Stimulated activated CD4-positive, alpha-beta T cell treated with anti-CD3 and anti-CD28 coated beads, TNF-alpha, amount 100 ng/mL, for 48 hours (primary cell): ENCODE measurements at regions not wholly inside any gene's neighbourhood (a gene's known extent, or its start where the extent isn't known, plus 50 kb on each side); places are given as distances from the start of the nearest gene placed in this dataset.
"Not testable (repeated sequence)": the region's sequence is repeated elsewhere in the genome, so short reads cannot be mapped to it uniquely, and the experiment has no call there.

Experiments used
- DNase-seq, 3 donors: peaks; one replicate each; pipeline ENCODE4 v3.0.0-alpha.2; 2020; ENCODE audit warnings: low read depth in 3 of 3

DNA sequence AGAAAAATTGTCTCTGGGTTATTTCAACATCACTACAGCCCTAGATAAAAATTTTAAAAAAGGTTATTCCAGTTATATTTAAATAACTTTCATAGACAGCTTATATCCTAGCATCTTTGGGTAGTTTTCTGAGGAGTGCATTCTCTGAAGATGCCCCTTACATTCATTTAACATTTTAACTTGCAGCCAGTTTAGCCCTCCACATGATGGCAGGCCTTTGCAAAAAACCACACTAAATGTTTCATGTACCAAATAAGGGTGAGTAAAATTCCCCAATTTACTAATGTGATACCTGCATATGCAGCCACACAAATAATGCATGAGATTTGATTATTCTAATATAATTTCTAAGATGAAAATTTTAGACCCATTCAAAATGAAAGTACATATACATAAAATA, 108.4 kb upstream of the ZWINT start:
- DNase-seq = no peak

DNA sequence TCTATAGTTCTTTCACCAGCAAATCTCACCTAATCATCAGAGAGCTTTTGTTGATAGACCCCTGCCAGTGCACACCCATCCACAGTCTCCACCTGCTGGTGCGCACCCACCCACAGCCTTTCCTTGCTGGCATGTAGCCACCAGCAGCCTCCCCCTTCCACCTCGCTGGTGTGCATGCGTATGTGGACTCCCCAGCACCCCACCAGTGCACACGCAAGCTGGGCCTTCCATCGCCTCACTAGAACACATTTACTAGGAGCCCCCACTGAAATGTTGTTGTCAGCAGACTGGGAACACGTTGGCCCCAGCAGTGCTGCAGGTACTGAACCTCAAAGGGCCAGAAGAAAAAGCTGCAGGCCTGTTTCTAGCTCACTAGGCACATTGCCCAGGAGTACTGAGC, 104.9 kb upstream of the ZWINT start:
- DNase-seq = no peak

- no peak for DNase-seq
These were observed 88.7 kb upstream of the ZWINT start for GRCh38 chr10:56449770-56450169.

DNA sequence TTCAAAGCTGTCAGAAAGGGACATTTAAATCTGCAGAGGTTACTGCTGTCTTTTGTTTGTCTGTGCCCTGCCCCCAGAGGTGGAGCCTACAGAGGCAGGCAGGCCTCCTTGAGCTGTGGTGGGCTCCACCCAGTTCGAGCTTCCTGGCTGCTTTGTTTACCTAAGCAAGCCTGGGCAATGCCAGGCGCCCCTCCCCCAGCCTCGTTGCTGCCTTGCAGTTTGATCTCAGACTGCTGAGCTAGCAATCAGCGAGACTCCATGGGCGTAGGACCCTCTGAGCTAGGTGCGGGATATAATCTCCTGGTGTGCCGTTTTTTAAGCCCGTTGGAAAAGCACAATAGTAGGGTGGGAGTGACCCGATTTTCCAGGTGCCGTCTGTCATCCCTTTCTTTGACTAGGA, 86.6 kb upstream of the ZWINT start:
- not testable (repeated sequence) for DNase-seq

GRCh38 chr10:56441337-56441736, 80.3 kb upstream of the ZWINT start:
- DNase-seq = not testable (repeated sequence)
